NCI-H2029 (cell line): ENCODE measurements at regions not wholly inside any gene's neighbourhood (a gene's known extent, or its start where the extent isn't known, plus 50 kb on each side); places are given as distances from the start of the nearest gene placed in this dataset.

Source experiments
- DNase-seq: peaks from one replicate; lab custom pipeline; 2025; lab: John Stamatoyannopoulos, UW

DNA sequence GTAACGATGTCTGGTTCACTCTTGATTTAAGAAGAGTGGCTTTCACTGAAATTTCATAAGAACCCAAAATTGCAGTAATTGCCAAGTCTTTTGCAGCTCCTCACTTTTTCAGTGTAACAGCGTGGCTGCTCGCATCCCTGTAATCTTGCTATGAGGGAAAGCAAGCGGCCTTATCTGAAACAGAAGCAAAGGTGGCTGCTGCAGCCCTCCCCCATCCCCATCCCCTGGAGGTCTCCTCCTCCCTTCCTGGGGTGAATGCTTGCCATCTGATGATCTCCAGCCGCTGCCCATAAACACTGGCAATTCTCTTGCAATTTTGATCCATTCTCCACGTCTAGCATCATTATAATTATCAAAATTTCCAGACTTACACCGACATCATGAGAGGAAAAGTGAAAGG lies 182.5 kb upstream of the ASIC2 start:
- DNase-seq: no peak

DNA sequence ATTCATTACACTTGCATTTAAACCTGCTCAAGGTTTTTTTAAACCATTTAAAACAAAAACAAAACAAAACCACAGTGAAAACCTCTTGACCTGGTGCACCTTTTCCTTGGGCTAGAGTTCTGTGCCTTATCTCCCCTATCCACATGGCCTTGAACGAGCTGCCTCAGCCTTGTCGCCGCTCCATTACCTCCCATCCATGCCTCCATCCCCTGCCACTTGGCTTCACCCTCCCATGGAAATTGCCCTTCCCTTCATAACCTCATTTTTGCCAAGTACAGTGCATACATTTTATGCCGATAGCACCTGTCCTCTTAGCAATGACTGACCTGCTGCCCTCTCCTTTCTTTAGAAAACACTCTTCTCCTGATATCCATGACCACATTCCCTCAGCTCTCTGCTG lies 188.6 kb upstream of the ASIC2 start:
- no peak for DNase-seq

DNA sequence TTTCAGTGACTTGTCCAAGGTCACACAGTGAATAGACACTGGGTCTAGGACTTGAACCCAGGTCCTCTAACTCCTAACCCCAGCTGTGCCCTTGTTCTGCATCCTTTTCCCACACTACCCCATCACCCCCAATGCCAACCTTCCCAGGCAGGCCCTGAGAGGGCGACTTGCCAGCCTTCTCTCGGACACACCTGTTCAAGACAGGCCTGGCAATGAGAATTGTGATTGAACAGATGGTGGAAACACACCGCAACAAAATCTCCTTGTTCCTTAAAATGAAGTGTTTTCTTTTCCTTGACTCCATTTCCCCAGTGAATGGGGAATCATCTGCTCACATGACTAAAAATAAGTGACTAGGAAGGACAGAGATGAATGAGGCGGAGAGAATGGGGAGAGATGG lies 189.5 kb upstream of the ASIC2 start:
- no peak for DNase-seq

DNA sequence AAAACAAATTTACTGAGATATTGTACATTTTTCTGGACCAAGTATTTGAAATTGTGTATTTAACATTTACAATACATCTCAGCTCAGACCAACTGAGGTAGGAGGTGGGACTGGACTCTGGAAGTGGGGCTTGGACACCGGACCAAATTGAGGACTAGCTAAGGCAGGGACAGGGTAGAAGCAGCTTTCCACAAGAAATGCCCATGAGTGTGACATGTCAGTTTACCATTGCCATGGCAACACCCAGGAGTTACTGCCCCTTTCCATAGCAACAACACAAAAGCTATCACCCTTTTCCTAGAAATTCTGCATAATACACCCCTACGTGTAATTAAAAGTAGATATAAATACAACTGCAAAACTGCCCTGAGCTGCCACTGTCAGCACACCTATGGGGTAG lies 191.5 kb upstream of the ASIC2 start:
- DNase-seq: no peak

DNA sequence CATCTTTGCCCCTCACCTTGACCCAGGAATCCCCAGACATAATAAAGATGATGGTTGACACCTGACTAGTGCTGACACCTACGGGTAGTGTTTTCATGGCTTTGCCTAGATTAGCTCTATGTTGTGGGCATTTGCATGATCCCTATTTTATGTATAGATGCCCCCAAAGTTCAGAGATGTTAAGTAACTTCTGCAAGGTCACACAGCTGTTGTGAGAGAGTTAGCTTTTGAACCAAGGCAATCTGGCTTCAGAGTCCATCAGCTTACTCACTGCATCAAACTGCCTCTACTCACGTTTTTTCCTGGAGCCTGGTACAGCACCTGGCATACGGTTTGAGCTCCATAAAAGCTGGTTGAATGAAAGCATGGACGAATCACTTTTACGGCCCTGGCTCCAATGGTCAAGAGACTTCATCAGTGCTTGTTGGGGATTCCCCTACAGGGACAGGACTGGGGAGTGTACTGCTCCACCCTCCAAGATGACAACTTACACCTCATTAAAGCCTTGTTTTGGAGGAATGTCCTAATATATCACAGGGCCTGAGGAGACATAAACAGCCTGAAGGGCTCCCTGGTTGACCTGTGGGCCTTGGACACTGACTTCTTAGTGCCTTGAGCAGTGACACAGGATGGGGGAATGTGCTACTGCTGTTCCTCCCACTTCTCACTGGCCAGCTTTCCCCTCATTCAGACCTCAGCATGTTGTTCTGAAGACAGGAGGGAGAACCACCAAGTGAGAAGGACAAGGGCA lies 193.2 kb upstream of the ASIC2 start:
- DNase-seq: no peak

DNA sequence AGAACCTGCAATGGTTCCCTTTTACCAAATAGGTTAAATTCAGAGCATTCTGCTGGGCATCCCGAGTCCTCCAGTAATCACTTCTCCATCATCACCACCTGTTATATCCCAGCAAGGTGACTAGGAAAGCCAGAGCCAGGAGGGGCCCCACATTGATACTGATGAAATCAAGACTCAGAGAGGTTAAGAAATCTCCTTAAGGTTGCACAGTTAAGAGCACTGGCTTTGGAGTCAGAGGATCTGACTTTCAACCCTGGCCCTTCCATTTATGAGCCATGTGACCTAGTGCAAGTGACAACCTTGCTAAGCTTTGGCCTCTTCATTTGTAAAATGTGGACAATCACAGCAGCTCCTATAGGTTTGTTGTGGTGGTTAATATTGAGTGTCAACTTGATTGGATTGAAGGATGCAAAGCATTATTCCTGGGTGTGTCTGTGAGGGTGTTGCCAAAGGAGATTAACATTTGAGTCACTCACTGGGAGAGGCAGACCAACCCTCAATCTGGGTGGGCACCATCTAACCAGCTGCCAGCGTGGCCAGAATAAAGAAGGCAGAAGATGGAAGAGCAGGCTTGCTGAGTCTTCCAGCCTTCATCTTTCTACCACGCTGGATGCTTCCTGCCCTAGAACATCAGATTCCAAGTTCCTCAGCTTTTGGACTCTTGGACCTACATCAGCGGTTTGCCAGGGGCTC lies 194.2 kb upstream of the ASIC2 start:
- DNase-seq: no peak

DNA sequence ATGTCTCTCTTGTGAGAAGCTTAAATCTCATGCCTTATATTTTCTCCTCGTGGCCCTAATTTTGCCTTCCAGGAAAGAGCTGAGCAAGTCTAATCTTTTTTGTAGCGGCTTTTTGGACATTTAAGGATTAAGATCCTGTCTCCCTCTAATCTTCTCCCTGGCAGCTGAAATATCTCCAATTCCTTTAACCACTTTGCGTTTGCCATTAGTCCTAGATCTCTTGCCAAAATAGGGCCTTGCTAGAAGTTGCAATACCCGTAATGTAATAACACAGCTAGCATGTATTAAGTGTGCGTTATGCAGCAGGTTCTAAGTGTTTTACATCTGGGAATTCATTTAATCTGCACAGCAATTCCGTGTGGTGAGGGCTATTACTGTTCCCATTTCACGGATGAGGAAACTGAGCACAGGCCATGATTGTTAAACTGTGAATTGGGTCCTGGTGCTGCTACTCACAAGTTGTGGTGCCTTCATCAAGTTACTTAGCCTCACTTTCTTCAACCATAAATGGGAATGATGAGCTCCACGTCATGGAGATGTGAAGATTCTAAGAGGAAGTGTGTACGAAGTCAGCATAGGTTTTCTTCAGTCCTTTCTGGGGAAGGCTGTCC lies 198.9 kb upstream of the ASIC2 start:
- no peak for DNase-seq

DNA sequence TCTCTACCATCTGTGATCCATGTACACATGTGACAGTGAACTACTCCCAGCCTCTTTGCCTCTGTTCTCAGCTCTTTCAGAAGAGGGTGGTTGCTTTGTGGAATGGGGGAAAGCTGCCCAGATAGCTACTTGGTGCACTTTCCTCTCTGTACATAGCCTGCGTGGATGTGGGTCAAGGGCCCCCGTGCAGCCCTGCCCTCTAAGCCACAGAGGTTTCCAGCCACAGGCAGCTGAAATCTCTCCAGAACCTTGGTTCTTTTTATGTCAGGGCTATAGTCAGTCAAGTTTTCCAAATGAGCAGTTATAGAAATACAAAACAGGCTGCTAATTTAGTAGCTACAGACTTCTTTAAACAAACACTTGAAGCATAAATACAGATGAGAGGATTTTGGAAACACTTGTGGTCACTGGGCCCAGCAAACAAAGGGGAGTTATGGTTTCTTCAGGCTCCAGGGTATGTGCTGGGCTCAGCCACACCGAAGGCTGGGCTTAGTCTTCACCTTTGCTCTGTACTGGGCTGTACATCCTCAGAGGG lies 199.7 kb upstream of the ASIC2 start:
- DNase-seq: no peak

DNA sequence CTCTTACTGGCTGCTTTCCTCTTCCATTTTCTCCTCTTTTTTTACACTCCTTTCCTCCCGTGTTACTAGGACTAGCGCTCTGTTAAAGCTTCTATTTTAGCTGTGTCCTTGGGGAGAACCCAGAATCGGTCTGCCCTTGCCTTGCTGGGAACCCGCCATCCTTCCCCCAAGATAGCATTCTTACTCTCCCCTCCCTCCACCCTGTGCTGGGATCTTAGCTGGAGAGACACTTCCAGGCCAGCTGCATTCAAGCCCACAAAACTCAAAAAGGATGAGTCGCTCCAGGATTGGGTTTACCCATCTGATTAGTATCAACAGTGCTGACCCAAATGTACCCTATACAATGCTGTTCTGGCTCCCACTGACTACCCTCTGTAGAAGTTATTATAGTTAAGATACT lies 200.5 kb upstream of the ASIC2 start:
- DNase-seq: no peak

DNA sequence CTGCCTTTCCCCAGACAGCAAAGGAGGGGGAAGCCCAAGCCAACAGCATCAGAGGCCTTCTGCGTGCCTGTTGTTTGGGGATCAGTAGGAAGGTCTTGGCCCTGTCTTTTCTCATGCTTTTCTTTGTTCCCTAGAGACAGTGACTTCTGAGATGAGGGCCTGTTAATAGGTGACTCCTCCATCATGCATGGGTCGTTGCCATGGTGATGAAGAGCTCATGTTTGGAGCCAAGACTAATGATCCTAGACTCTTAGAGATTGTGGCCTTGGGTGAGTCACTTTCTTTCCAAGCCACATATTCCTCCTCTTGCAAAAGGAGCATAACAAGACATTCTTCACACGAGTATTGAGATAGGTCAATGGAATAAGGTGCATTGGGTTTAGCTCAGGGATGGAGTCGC lies 201.1 kb upstream of the ASIC2 start:
- DNase-seq: no peak

DNA sequence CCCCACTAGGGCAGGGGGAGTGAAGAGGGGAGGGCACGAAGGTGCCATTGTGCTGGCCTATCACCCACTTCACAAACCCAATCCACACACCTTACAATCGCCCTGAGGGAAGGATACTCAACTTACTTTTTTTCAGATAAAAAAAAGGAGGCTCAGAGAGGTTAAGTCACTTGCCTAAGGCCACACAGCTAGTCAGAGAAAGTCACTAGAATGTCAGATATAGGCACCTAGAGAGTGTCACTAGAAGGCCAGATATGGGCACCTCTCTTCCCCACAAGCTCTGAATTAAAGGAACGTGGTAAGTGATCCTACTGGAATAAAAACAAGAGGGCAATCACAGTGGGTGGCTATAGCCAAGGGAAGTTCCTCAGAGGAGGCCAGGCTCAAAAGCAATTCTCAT lies 204.5 kb upstream of the ASIC2 start:
- DNase-seq: no peak

DNA sequence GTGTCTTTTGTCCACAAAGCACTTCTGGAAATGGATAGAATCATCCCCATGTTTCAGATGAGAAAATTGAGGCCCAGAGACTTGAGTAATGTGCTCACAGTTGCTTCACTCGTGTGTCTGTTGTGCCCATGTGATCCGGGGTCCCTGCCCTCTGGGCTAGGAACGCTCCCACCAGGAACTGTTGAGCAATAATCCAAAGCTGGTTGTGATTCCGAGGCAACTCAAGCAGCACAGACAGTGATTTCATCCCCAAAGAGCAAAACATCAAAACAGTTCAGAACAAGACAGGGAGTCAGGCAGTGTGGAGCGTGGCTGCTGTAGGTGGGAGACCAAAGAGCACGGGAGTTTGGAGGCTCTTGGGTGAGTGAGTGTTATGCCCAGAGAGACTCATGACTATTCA lies 205.0 kb upstream of the ASIC2 start:
- DNase-seq: no peak

DNA sequence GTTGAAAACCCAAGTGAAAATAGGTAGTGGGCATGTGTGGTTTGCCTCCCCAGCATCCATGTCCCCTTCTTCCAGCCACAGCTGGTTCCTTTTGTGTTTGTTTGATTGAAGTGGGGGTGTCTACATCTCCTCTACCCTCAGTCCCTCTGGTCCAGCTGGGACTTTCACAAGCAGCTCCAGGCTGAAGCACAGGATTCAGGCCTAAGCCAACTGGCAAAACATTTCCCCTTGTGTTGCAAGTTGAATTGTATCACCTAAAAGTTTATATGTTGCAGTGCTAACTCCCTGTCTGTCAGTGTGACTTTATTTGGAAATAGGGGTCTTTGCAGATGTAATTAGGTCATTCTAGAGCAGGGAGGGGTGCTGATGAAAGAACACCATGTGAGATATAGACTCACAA lies 205.9 kb upstream of the ASIC2 start:
- no peak for DNase-seq

DNA sequence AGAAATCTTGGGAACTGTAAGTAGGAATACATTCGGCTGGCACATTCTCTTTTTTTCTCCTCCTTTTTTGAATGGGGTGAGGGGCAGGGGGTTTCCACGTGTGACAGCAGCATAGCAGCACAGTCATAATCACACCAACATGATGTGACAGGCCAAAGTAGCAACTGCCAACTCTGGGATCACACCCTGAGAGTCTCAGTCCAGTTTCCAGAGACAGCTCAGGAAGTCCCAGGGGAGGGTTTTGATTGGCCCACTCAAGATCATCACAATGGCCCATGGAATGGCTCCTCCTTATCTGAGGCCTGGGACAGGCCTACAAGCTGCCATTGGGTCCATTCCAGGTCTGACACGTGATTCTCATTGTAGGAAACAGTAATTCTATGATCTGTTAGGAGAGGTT lies 207.1 kb upstream of the ASIC2 start:
- no peak for DNase-seq

DNA sequence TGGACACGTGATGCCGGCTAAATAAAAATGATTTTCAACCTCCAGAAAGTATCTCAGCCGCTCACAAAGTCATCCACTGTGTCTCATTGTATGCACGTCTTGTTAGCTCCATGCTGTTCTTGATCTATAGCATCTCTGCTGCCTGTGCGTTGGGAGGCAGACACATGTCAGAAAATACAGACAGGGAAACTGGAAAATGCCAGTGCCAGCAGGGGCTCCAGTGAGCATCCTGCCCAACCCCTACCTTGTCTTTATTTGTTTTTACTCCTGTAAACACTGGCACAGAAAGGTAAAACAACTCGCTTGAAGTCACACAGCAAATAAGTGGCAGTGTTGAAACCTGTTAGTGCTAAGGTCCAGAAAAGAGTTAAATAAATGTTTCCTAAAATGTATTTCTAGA lies 208.1 kb upstream of the ASIC2 start:
- DNase-seq: no peak

DNA sequence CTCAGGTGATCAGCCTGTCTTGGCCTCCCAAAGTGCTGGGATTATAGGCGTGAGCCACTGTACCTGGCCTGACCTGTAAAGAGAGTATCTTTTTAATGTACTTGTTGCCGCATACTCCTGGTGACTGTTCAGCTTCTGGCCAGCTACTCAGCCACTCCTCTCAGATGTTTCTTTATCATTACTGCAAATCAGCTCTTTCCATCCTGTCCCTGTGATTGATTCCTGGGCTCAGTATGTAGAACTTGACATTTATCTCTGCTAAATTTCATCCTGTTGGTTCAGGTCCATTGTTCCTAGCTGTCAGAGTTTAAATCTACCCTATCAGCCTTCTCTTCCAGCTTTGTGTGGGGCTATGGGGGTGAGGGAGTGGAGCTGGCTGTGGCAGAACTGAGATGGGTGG lies 211.5 kb upstream of the ASIC2 start:
- no peak for DNase-seq

DNA sequence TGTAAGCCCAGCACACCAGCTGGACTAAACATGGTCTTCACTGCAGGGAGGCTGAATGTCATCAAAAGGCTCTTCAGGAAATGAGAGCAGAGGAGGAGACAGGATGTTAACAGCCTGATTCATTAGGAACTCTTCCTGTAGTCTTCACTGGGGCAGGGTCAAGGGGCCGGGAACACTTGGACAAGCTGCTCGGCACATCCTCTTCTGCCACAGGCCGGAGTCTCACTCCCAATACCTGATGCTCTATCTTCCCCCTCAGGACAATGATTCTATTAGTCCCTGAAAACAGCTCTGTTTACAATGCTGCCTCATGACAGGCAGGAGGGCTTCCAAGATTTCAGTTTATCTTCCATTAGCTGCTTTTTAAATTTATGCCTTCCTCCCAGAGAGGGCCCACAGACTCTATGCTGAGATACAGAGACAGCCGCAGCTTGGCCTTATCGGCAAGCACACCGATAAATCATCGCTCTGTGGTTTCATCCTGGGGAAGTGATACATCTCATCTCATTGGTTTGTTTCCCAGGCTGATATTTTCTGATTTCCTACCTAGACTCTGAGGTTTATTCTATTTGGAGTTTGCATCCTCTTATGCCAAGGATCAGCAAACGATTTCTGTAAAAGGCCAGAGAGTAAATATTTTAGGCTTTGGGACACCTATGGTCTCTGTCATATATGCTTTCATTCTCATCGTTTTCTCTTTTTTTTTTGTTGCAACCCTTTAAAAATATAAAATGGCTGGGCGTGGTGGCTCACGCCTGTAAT lies 214.0 kb upstream of the ASIC2 start:
- DNase-seq: no peak

DNA sequence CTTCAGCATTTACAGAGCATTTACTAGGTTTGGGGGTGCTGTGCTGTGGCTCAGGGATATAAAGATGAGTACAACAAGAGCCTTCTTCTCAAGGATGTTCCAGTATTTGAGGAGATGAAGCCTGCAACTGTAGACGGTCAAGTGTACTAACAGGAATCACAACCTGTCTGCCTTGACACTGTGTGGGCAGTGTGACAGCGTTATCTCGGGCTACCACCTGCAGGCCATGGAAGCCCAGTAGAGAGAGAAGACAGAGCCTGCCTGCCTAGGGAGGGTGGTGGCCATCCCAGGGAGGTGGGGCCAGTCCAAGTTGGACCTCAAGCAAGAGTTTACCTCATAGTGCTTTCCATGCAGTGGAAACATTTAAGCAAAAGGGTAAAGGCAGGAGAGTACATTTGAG lies 215.1 kb upstream of the ASIC2 start:
- DNase-seq: no peak

DNA sequence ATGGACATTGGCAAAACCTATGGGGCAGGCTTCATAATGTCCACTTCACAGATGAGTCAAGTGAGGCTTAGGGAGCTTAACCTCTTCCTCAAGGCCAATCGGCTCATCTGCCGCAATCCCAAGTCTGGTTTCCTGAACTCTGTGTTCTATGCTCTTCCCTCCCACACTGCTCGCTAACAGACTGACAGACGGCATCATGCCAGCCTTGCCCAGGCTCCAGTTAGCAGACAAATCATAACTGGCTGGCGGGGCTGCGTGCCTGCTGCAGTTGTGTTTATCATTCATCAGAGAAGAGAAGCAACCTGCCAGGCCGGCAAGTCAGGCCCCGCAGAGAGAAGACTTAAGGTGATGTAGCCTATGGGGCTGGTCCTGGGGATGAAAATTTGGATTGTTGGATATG lies 216.2 kb upstream of the ASIC2 start:
- no peak for DNase-seq

DNA sequence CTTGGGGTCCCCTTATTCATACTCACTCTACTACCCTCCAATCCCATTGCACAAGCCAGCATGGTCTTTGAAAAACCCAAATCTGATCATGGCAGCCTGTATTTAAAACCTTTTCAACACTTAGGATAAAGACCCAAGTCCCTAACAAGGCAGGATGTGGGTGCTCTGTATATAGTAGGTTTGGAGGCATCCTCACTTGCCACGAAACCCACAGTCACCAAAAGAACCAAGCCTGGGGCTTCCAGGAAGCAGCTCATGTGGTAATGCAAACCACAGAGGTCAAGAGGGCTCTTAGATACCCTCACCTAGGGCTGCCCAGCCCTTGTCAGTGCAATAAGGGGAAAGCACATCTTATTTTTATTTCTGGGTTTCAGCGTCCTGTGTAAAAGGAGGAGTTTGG lies 218.6 kb upstream of the ASIC2 start:
- no peak for DNase-seq

DNA sequence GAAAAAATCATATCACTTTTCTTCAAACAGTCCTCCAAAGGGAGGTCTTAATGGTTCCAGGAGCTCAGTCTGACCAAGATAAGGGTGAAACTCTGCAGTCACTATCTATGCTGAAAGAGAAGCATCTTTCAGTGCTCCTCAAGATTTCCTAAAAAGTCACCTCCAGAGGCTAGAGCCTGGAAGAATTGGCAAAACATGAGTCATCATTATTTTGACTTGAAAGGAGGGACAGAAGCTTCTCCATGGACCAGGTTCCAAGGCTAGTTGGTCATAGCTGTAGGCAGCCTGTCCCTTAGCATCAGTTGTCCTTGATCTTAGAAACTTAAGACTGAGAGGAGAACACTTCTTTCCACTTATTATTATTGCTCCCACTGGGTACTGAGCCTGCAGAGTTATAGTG lies 219.0 kb upstream of the ASIC2 start:
- no peak for DNase-seq

DNA sequence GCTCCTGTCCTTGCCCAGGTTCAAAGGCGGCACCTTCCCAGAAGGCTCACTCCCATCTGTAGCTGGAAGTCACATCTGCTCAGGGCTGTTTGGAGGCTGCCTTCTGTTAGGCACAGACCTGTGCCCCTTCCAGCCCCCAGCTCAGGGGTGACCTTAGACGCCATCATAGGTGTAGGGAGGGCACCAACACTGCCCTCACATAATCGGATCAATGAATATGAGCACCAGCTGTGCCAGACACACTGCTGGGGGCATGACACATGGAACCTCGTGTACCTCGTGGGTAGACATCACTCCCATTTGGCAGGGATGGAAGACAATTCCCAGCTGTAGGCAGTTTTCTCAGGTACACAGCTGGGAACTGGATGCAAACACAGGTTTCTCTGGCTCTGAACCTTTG lies 220.7 kb upstream of the ASIC2 start:
- DNase-seq: no peak

DNA sequence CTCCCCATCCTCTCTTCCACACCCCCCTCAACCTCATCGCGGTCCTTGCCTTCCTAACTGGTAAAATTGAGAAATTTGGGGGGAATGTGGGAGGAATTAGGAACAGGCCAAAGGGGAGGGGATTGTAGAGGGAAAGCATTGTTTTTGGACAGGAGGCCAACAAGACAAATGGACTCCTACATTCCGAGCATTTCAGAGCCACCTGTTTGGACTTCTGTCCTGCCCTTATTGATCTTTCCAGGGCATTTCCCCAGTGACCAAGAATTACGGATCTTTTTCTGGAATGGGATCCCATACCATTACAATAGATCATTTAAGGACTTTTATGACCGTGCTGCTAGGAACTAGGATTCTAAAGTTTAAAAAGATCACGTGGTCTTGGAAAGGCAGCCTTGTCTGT lies 221.3 kb upstream of the ASIC2 start:
- no peak for DNase-seq
